ENCODE measurements at regions not wholly inside any gene's neighbourhood (a gene's known extent, or its start where the extent isn't known, plus 50 kb on each side); places are given as distances from the start of the nearest gene placed in this dataset.

- no peak for TF ChIP-seq SIN3A (IDR thresholded peaks at IDR 0.05; ENCODE audit: borderline replicate concordance, insufficient read depth, low read length)
- TF ChIP-seq POLR2AphosphoS5 (IDR thresholded peaks at IDR 0.05; ENCODE audit: low read depth, low read length), result no peak
These were observed 300.7 kb upstream of the SPAG17 start for GRCh38 chr1:118485757-118486156.
